ENCODE measurements at regions not wholly inside any gene's neighbourhood (a gene's known extent, or its start where the extent isn't known, plus 50 kb on each side); places are given as distances from the start of the nearest gene placed in this dataset.

GRCh38 chr17:79438546-79439334, 172.1 kb downstream of the RBFOX3 start (continued):
- no peak for TF ChIP-seq HINFP (CRISPR knock-in tag; IDR thresholded peaks at IDR 0.05; ENCODE audit: low read depth)
- no peak for TF ChIP-seq RBFOX2 (IDR thresholded peaks at IDR 0.05; ENCODE audit: low read depth, low read length)
- no peak for TF ChIP-seq IKZF1 (IDR thresholded peaks at IDR 0.05)
- no peak for TF ChIP-seq ZNF280B (CRISPR knock-in tag; IDR thresholded peaks at IDR 0.05; ENCODE audit: borderline replicate concordance)
- no peak for TF ChIP-seq ZBTB1 (CRISPR knock-in tag; IDR thresholded peaks at IDR 0.05; ENCODE audit: borderline replicate concordance)
- no peak for TF ChIP-seq RBM39 (IDR thresholded peaks at IDR 0.05; ENCODE audit: low read depth, low read length, poor library complexity, severe bottlenecking)

GRCh38 chr17:79438058-79438457, 172.8 kb downstream of the RBFOX3 start:
- FAIRE-seq (no peak), DNase-seq (ENCODE audit: low spot score) (no peak), ATAC-seq (peak; percentile 33; the same call in 1 of the 3 replicates)
- no peaks in the 10 kb centered on the region for H3K9me3 ChIP-seq (ENCODE audit: low read length)
- no TSS peak for BruUV-seq (replicated peaks)
- CTCF ChIA-PET (ENCODE audit: low intra/inter-chr PET ratio, low total read pairs): no interaction called here
- no peak overlapping the region for H2AFZ ChIP-seq (ENCODE audit: low read length)
- no peak overlapping the region for H3K9ac ChIP-seq (ENCODE audit: insufficient read depth, low read depth, low read length)
- H3K27ac ChIP-seq (ENCODE audit: extremely low read length, insufficient read depth, low read length): no peak overlapping the region
- in situ Hi-C loops (cut with HindIII; ENCODE audit: extremely low pct_ligation_motif_present, low pct_unique_long_range_greater_than_20kb) (no loop called here), intact Hi-C loops (cut with micrococcal nuclease; ENCODE audit: unreplicated experiment) (no loop called here)
- H3K4me3 ChIP-seq (replicated peaks in 1 of 3; ENCODE audit: insufficient read depth in 1 of 3, low read depth in 2 of 3, low read length in 3 of 3): no peak overlapping the region
- H3K4me2 ChIP-seq (ENCODE audit: low read depth, low read length): no peak overlapping the region
- 7% methylated on average over 4 of the region's 4 CpGs for WGBS (ENCODE audit: low lambda C conversion rate)
- peaks cover 23 to 91% of the 10 kb centered on the region in 2 experiments for H3K27me3 ChIP-seq (ENCODE audit: control insufficient read depth in 1 of 2, insufficient read depth in 2 of 2, low read length in 2 of 2)
- no peaks in the 10 kb centered on the region for H3K36me3 ChIP-seq (replicated peaks in 1 of 2; ENCODE audit: control insufficient read depth in 1 of 2, insufficient read depth in 2 of 2, low read length in 2 of 2)
- POLR2A ChIA-PET: no interaction called here
- no peaks in the 10 kb centered on the region for H4K20me1 ChIP-seq (ENCODE audit: insufficient read depth, low read length)
- no peaks in the 10 kb centered on the region for H3K79me2 ChIP-seq (ENCODE audit: insufficient read depth, low read length)
- no peaks in the 10 kb centered on the region for H3K4me1 ChIP-seq (ENCODE audit: insufficient read depth, low read length)
- TF ChIP-seq ZNF512 (CRISPR knock-in tag; IDR thresholded peaks at IDR 0.05): no peak
- no peak for TF ChIP-seq PRDM4 (CRISPR knock-in tag; IDR thresholded peaks at IDR 0.05; ENCODE audit: borderline replicate concordance)

All from HepG2 (cell line).